Nephron progenitor cell (in vitro differentiated cells): ENCODE measurements at regions not wholly inside any gene's neighbourhood (a gene's known extent, or its start where the extent isn't known, plus 50 kb on each side); places are given as distances from the start of the nearest gene placed in this dataset.

Experiments used
- DNase-seq: peaks from one replicate; pipeline ENCODE4 v3.0.0; 2021
- H3K27ac Mint-ChIP-seq: 2 replicates; pipeline ENCODE4 v1.8.0; 2021; ENCODE audit warnings: mild to moderate bottlenecking, moderate library complexity, mixed read lengths
- H3K27me3 Mint-ChIP-seq: 2 replicates; pipeline ENCODE4 v1.8.0; 2021; ENCODE audit warnings: mild to moderate bottlenecking, low read depth, mixed read lengths; ENCODE audit not compliant: poor library complexity
- H3K36me3 Mint-ChIP-seq: 2 replicates; pipeline ENCODE4 v1.8.0; 2021; ENCODE audit warnings: low read depth, mixed read lengths
- H3K4me1 Mint-ChIP-seq: 2 replicates; pipeline ENCODE4 v1.8.0; 2021; ENCODE audit warnings: mixed read lengths
- H3K4me3 Mint-ChIP-seq: 2 replicates; pipeline ENCODE4 v1.8.0; 2021; ENCODE audit warnings: mild to moderate bottlenecking, moderate library complexity, mixed read lengths
- H3K9me3 Mint-ChIP-seq: 2 replicates; pipeline ENCODE4 v1.8.0; 2021; ENCODE audit warnings: mild to moderate bottlenecking, moderate library complexity, mixed read lengths
- TF ChIP-seq, protein P1 (sequence below): fragments of 200-600 bp; sonication (generic); IDR thresholded peaks from 2 replicates; pipeline ENCODE4 v1.5.0; 2021; ENCODE audit warnings: antibody characterized with exemption

- Mint-ChIP-seq H3K27ac (no peak overlapping the region), H3K4me1 (no peaks in the 10 kb centered on the region), H3K27me3 (peaks cover 4% of the 10 kb centered on the region), H3K9me3 (peaks cover 62% of the 10 kb centered on the region), H3K4me3 (no peak overlapping the region), H3K36me3 (no peaks in the 10 kb centered on the region)
- no peak for DNase-seq
- TF ChIP-seq, protein P1, sequence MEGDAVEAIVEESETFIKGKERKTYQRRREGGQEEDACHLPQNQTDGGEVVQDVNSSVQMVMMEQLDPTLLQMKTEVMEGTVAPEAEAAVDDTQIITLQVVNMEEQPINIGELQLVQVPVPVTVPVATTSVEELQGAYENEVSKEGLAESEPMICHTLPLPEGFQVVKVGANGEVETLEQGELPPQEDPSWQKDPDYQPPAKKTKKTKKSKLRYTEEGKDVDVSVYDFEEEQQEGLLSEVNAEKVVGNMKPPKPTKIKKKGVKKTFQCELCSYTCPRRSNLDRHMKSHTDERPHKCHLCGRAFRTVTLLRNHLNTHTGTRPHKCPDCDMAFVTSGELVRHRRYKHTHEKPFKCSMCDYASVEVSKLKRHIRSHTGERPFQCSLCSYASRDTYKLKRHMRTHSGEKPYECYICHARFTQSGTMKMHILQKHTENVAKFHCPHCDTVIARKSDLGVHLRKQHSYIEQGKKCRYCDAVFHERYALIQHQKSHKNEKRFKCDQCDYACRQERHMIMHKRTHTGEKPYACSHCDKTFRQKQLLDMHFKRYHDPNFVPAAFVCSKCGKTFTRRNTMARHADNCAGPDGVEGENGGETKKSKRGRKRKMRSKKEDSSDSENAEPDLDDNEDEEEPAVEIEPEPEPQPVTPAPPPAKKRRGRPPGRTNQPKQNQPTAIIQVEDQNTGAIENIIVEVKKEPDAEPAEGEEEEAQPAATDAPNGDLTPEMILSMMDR = no peak
These were observed 52.2 kb downstream of the CCDC185 start for GRCh38 chr1:223445402-223445801.

DNA sequence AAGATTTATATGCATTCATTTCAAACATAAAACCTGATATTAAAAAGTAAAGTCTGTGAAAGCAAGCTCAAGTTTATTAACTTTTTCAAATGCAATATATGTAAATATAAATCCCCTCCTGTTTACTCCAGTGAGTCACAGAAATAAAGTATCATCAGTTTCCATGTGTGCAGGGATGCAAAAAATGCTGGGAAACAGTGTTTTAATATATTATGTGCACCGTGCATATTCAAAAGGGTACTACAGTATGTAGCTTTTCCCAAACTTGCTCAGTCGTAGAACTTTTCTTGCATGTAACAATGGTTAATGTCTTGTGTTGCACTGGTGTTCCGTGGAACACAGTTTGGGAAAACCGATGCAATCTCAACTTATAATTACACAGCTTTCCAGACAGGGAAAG, 60.7 kb downstream of the CCDC185 start:
- H3K36me3 Mint-ChIP-seq = no peaks in the 10 kb centered on the region
- H3K4me1 Mint-ChIP-seq = no peaks in the 10 kb centered on the region
- H3K27me3 Mint-ChIP-seq = peaks cover 5% of the 10 kb centered on the region
- no peak overlapping the region for H3K27ac Mint-ChIP-seq
- TF ChIP-seq, protein P1 = no peak
- H3K9me3 Mint-ChIP-seq = peaks cover 12% of the 10 kb centered on the region
- DNase-seq = no peak
- H3K4me3 Mint-ChIP-seq = no peak overlapping the region

GRCh38 chr1:223454959-223455358, 61.7 kb downstream of the CCDC185 start:
- TF ChIP-seq, protein P1 = no peak
- peaks cover 6% of the 10 kb centered on the region for H3K9me3 Mint-ChIP-seq
- no peaks in the 10 kb centered on the region for H3K4me1 Mint-ChIP-seq
- no peaks in the 10 kb centered on the region for H3K36me3 Mint-ChIP-seq
- H3K4me3 Mint-ChIP-seq = no peak overlapping the region
- DNase-seq = no peak
- no peak overlapping the region for H3K27ac Mint-ChIP-seq
- peaks cover 5% of the 10 kb centered on the region for H3K27me3 Mint-ChIP-seq

DNA sequence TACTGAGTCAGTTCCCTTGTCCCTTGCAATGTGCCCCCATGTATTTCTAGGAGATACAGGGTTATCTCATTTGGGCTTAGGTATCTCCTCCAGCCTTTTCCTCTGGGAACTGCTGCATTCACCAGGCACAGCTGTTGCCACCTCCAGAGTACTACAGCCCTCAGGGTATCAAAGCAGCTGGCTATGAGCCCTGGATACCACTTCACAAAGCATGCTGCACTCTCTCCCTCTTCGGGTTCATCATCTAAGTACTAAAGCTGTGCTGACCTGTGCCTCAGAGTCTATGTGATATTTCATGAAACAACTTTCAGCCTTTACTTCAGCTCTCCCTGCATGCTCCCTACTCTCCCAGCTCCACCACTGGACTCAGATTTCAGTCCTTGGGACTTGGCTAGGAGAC, 62.3 kb downstream of the CCDC185 start:
- no peak for DNase-seq
- Mint-ChIP-seq H3K27me3 (peaks cover 5% of the 10 kb centered on the region), H3K36me3 (no peaks in the 10 kb centered on the region), H3K9me3 (peaks cover 6% of the 10 kb centered on the region), H3K4me3 (no peak overlapping the region), H3K27ac (no peak overlapping the region), H3K4me1 (no peaks in the 10 kb centered on the region)
- TF ChIP-seq, protein P1 = no peak

DNA sequence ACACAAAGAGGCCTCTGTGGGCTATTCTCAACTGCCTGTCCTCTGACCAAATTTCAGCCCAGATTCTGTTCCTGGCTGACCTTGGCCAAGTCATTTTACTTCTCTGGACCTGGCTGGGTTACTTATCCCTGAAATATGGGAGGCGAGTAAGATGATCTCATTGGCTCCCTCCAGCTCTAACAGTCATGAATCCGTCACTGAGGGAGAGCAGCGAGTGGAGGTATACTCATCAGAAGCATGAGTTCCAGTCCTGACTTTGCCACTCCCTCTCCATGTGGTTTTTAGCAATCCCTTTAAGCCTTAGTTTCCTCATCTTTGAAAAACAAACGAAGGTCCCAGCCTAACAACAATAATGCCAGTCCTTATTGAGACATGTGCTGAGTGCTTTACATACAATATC, 63.5 kb downstream of the CCDC185 start:
- TF ChIP-seq, protein P1 = no peak
- Mint-ChIP-seq H3K4me3 (no peak overlapping the region), H3K9me3 (peaks cover 6% of the 10 kb centered on the region), H3K27ac (no peak overlapping the region), H3K27me3 (peaks cover 5% of the 10 kb centered on the region), H3K36me3 (no peaks in the 10 kb centered on the region), H3K4me1 (peaks cover 5% of the 10 kb centered on the region)
- no peak for DNase-seq

- no peak overlapping the region for H3K4me3 Mint-ChIP-seq
- no peak for DNase-seq
- H3K9me3 Mint-ChIP-seq = no peaks in the 10 kb centered on the region
- TF ChIP-seq, protein P1 = no peak
- peaks cover 5% of the 10 kb centered on the region for H3K4me1 Mint-ChIP-seq
- peaks cover 10% of the 10 kb centered on the region for H3K27me3 Mint-ChIP-seq
- no peaks in the 10 kb centered on the region for H3K36me3 Mint-ChIP-seq
- H3K27ac Mint-ChIP-seq = no peak overlapping the region
These were observed 67.5 kb downstream of the CCDC185 start for GRCh38 chr1:223460566-223461189.
